ENCODE measurements at regions not wholly inside any gene's neighbourhood (a gene's known extent, or its start where the extent isn't known, plus 50 kb on each side); places are given as distances from the start of the nearest gene placed in this dataset.

- no peaks in the 10 kb centered on the region for H3K36me3 ChIP-seq
- H3K4me1 ChIP-seq (replicated peaks): no peaks in the 10 kb centered on the region
- no peaks in the 10 kb centered on the region for H3K27me3 ChIP-seq (replicated peaks)
- no peaks in the 10 kb centered on the region for H3K9me3 ChIP-seq (replicated peaks)
- no peak for DNase-seq (ENCODE audit: low read depth in 1 of 2, low spot score in 2 of 2)
- no peak overlapping the region for H3K27ac ChIP-seq
- no peak overlapping the region for H3K4me3 ChIP-seq
Measured at GRCh38 chr11:110805756-110806155, 93.5 kb upstream of the ARHGAP20 start.

GRCh38 chr11:110802162-110802561, 89.9 kb upstream of the ARHGAP20 start:
- no peaks in the 10 kb centered on the region for H3K27me3 ChIP-seq (replicated peaks)
- H3K9me3 ChIP-seq (replicated peaks): no peaks in the 10 kb centered on the region
- no peak overlapping the region for H3K4me3 ChIP-seq

GRCh38 chr11:110801328-110801727, 89.1 kb upstream of the ARHGAP20 start:
- Histone ChIP-seq H3K9me3 (replicated peaks) (no peaks in the 10 kb centered on the region), H3K27me3 (replicated peaks) (no peaks in the 10 kb centered on the region), H3K4me1 (replicated peaks) (no peaks in the 10 kb centered on the region), H3K27ac (no peak overlapping the region), H3K4me3 (no peak overlapping the region), H3K36me3 (no peaks in the 10 kb centered on the region)
- no peak for DNase-seq (ENCODE audit: low read depth in 1 of 2, low spot score in 2 of 2)

More at GRCh38 chr11:110802162-110802561, 89.9 kb upstream of the ARHGAP20 start:
- Histone ChIP-seq H3K27ac (no peak overlapping the region), H3K4me1 (replicated peaks) (no peaks in the 10 kb centered on the region), H3K36me3 (no peaks in the 10 kb centered on the region)
- DNase-seq (ENCODE audit: low read depth in 1 of 2, low spot score in 2 of 2): no peak

GRCh38 chr11:110798201-110798900, 86.1 kb upstream of the ARHGAP20 start:
- Histone ChIP-seq H3K9me3 (replicated peaks) (no peaks in the 10 kb centered on the region), H3K27me3 (replicated peaks) (no peaks in the 10 kb centered on the region), H3K4me1 (replicated peaks) (no peaks in the 10 kb centered on the region), H3K36me3 (no peaks in the 10 kb centered on the region), H3K4me3 (no peak overlapping the region), H3K27ac (no peak overlapping the region)
- DNase-seq (ENCODE audit: low read depth in 1 of 2, low spot score in 2 of 2): no peak

GRCh38 chr11:110797453-110797852, 85.2 kb upstream of the ARHGAP20 start:
- no peak for DNase-seq (ENCODE audit: low read depth in 1 of 2, low spot score in 2 of 2)
- Histone ChIP-seq H3K27ac (no peak overlapping the region), H3K36me3 (no peaks in the 10 kb centered on the region), H3K9me3 (replicated peaks) (no peaks in the 10 kb centered on the region), H3K27me3 (replicated peaks) (no peaks in the 10 kb centered on the region), H3K4me3 (no peak overlapping the region), H3K4me1 (replicated peaks) (no peaks in the 10 kb centered on the region)

- H3K9me3 ChIP-seq (replicated peaks): no peaks in the 10 kb centered on the region
- no peaks in the 10 kb centered on the region for H3K27me3 ChIP-seq (replicated peaks)
- no peaks in the 10 kb centered on the region for H3K4me1 ChIP-seq (replicated peaks)
- no peaks in the 10 kb centered on the region for H3K36me3 ChIP-seq
- H3K27ac ChIP-seq: no peak overlapping the region
- no peak overlapping the region for H3K4me3 ChIP-seq
- no peak for DNase-seq (ENCODE audit: low read depth in 1 of 2, low spot score in 2 of 2)
Measured at GRCh38 chr11:110795112-110795624, 82.9 kb upstream of the ARHGAP20 start.

- no peak overlapping the region for H3K27ac ChIP-seq
- no peaks in the 10 kb centered on the region for H3K4me1 ChIP-seq (replicated peaks)
- H3K9me3 ChIP-seq (replicated peaks): no peaks in the 10 kb centered on the region
- no peaks in the 10 kb centered on the region for H3K36me3 ChIP-seq
- no peak for DNase-seq (ENCODE audit: low read depth in 1 of 2, low spot score in 2 of 2)
- no peaks in the 10 kb centered on the region for H3K27me3 ChIP-seq (replicated peaks)
- H3K4me3 ChIP-seq: no peak overlapping the region
Measured at GRCh38 chr11:110793556-110793955, 81.3 kb upstream of the ARHGAP20 start.

- H3K4me1 ChIP-seq (replicated peaks): no peaks in the 10 kb centered on the region
- no peaks in the 10 kb centered on the region for H3K9me3 ChIP-seq (replicated peaks)
- H3K4me3 ChIP-seq: no peak overlapping the region
- no peak overlapping the region for H3K27ac ChIP-seq
- H3K36me3 ChIP-seq: no peaks in the 10 kb centered on the region
- no peaks in the 10 kb centered on the region for H3K27me3 ChIP-seq (replicated peaks)
- DNase-seq (ENCODE audit: low read depth in 1 of 2, low spot score in 2 of 2): no peak
Measured at GRCh38 chr11:110791621-110792020, 79.4 kb upstream of the ARHGAP20 start.

GRCh38 chr11:110787680-110788079, 75.4 kb upstream of the ARHGAP20 start:
- no peak for DNase-seq (ENCODE audit: low read depth in 1 of 2, low spot score in 2 of 2)
- H3K27me3 ChIP-seq (replicated peaks): no peaks in the 10 kb centered on the region
- H3K36me3 ChIP-seq: no peaks in the 10 kb centered on the region
- no peaks in the 10 kb centered on the region for H3K4me1 ChIP-seq (replicated peaks)
- no peaks in the 10 kb centered on the region for H3K9me3 ChIP-seq (replicated peaks)
- no peak overlapping the region for H3K4me3 ChIP-seq
- H3K27ac ChIP-seq: no peak overlapping the region

GRCh38 chr11:110786226-110786902, 74.1 kb upstream of the ARHGAP20 start:
- H3K4me3 ChIP-seq: no peak overlapping the region
- no peaks in the 10 kb centered on the region for H3K9me3 ChIP-seq (replicated peaks)
- no peaks in the 10 kb centered on the region for H3K36me3 ChIP-seq
- no peak for DNase-seq (ENCODE audit: low read depth in 1 of 2, low spot score in 2 of 2)
- no peaks in the 10 kb centered on the region for H3K4me1 ChIP-seq (replicated peaks)
- no peak overlapping the region for H3K27ac ChIP-seq
- H3K27me3 ChIP-seq (replicated peaks): no peaks in the 10 kb centered on the region

- no peaks in the 10 kb centered on the region for H3K9me3 ChIP-seq (replicated peaks)
Measured at GRCh38 chr11:110785398-110785797, 73.2 kb upstream of the ARHGAP20 start.

GRCh38 chr11:110782616-110783015, 70.4 kb upstream of the ARHGAP20 start:
- Histone ChIP-seq H3K4me3 (no peak overlapping the region), H3K27ac (no peak overlapping the region)
- no peak for DNase-seq (ENCODE audit: low read depth in 1 of 2, low spot score in 2 of 2)

More at GRCh38 chr11:110785398-110785797, 73.2 kb upstream of the ARHGAP20 start:
- no peak overlapping the region for H3K4me3 ChIP-seq
- no peak for DNase-seq (ENCODE audit: low read depth in 1 of 2, low spot score in 2 of 2)
- H3K27me3 ChIP-seq (replicated peaks): no peaks in the 10 kb centered on the region
- H3K27ac ChIP-seq: no peak overlapping the region
- H3K4me1 ChIP-seq (replicated peaks): no peaks in the 10 kb centered on the region
- H3K36me3 ChIP-seq: no peaks in the 10 kb centered on the region

GRCh38 chr11:110779108-110779507, 66.9 kb upstream of the ARHGAP20 start:
- no peak overlapping the region for H3K4me3 ChIP-seq
- peaks cover 8% of the 10 kb centered on the region for H3K4me1 ChIP-seq (replicated peaks)
- H3K9me3 ChIP-seq (replicated peaks): no peaks in the 10 kb centered on the region
- H3K27ac ChIP-seq: no peak overlapping the region
- no peak for DNase-seq (ENCODE audit: low read depth in 1 of 2, low spot score in 2 of 2)
- H3K27me3 ChIP-seq (replicated peaks): no peaks in the 10 kb centered on the region
- H3K36me3 ChIP-seq: no peaks in the 10 kb centered on the region

More at GRCh38 chr11:110782616-110783015, 70.4 kb upstream of the ARHGAP20 start:
- H3K4me1 ChIP-seq (replicated peaks): peaks cover 8% of the 10 kb centered on the region
- H3K36me3 ChIP-seq: no peaks in the 10 kb centered on the region
- no peaks in the 10 kb centered on the region for H3K27me3 ChIP-seq (replicated peaks)
- no peaks in the 10 kb centered on the region for H3K9me3 ChIP-seq (replicated peaks)

GRCh38 chr11:110778343-110778742, 66.1 kb upstream of the ARHGAP20 start:
- Histone ChIP-seq H3K27ac (no peak overlapping the region), H3K36me3 (no peaks in the 10 kb centered on the region), H3K4me3 (no peak overlapping the region), H3K27me3 (replicated peaks) (no peaks in the 10 kb centered on the region), H3K9me3 (replicated peaks) (no peaks in the 10 kb centered on the region), H3K4me1 (replicated peaks) (peaks cover 8% of the 10 kb centered on the region)
- DNase-seq (ENCODE audit: low read depth in 1 of 2, low spot score in 2 of 2): no peak

All from SJSA1 (cell line).